GM12891 (cell line): ENCODE measurements at regions not wholly inside any gene's neighbourhood (a gene's known extent, or its start where the extent isn't known, plus 50 kb on each side); places are given as distances from the start of the nearest gene placed in this dataset.
A peak's percentile ranks its signal among the peaks of the same experiment; 100 is the strongest.
"Not testable (repeated sequence)": the region's sequence is repeated elsewhere in the genome, so short reads cannot be mapped to it uniquely, and the experiment has no call there.

ENCODE experiments used
- DNase-seq: peaks from one replicate; pipeline ENCODE4 v3.0.0; 2011; ENCODE audit warnings: low spot score; ENCODE audit not compliant: insufficient read length
- FAIRE-seq: peaks from 2 replicates; lab custom pipeline; 2011; peaks lifted over from hg19 to GRCh38; lab: Jason Lieb, UNC
- PAX5 ChIP-seq: IDR thresholded peaks from 2 replicates; pipeline ENCODE4 v1.6.1; 2011; ENCODE audit warnings: low read length, moderate library complexity, mild to moderate bottlenecking; ENCODE audit not compliant: insufficient read depth, severe bottlenecking
- POLR2A ChIP-seq: IDR thresholded peaks from 2 replicates; pipeline ENCODE4 v1.6.1; 2011; ENCODE audit warnings: low read depth, low read length, control low read depth
- POLR2AphosphoS5 ChIP-seq: IDR thresholded peaks from 2 replicates; pipeline ENCODE4 v1.6.1; 2011; ENCODE audit warnings: low read depth, low read length, control low read depth
- POU2F2 ChIP-seq: IDR thresholded peaks from 2 replicates; pipeline ENCODE4 v1.6.1; 2011; ENCODE audit warnings: low read depth, mild to moderate bottlenecking, control low read depth, low read length, moderate library complexity
- SPI1 ChIP-seq: IDR thresholded peaks from 2 replicates; pipeline ENCODE4 v1.6.1; 2011; ENCODE audit warnings: low read depth, low read length, control low read depth
- TAF1 ChIP-seq: IDR thresholded peaks from 2 replicates; pipeline ENCODE4 v1.6.1; 2011; ENCODE audit warnings: low read depth, low read length, control low read depth

DNA sequence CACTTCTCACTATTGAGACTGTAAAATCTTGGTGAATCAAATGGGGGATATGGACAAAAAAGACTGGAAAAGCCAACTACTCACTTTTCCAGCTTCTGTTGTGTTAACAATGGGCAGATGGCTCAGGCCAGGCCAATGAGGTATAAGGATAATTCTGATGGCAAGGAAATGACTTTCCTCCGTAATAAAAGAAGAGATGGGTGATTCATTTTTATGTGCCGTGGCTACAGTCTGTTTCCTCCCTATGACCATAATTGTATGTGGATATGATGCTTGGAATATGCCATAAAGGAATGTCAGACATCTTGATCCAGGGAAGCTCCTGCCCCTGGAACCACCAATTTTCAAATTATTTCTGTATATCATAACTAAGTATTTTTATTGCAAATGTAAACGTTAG lies 406.8 kb downstream of the CCDC85A start:
- FAIRE-seq (no peak), DNase-seq (no peak)
- TF ChIP-seq POLR2AphosphoS5 (no peak), POLR2A (no peak), POU2F2 (no peak), PAX5 (no peak), SPI1 (no peak), TAF1 (no peak)

DNA sequence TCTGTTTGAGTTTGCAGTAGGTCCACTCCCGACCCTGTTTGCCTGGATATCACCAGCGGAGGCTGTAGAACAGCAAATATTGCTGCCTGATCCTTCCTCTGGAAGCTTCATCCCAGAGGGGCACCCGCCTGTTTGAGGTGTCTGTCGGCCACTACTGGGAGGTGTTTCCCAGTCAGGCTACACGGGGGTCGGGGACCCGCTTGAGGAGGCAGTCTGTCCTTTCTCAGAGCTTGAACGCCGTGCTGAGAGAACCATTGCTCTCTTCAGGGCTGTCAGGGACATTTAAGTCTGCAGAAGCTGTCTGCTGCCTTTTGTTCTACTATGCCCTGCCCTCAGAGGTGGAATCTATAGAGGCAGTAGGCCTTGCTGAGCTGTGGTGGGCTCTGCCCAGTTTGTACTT lies 422.3 kb downstream of the CCDC85A start:
- FAIRE-seq, DNase-seq: not testable (repeated sequence)

DNA sequence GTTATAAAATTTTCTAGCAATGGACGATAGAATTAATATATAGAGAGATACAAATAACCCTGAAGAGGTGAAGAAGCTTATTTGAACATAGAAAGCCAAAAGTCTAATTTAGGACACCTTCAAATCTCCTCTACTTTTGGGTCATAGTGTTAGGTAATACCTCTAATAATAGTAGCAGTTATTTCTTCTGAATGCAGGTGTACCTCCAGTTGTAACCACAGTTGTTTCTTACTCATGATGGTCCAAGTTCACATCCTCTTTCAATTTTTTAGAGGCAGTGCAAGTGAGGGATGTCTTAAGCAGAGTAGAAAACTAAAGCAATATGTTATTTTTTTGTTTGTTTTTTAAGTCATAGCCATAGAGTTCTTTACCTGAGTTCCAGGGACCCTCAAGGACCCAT lies 429.5 kb downstream of the CCDC85A start:
- DNase-seq (no peak), FAIRE-seq (no peak)
- TF ChIP-seq POU2F2 (no peak), SPI1 (peak; percentile 65), POLR2AphosphoS5 (no peak)

DNA sequence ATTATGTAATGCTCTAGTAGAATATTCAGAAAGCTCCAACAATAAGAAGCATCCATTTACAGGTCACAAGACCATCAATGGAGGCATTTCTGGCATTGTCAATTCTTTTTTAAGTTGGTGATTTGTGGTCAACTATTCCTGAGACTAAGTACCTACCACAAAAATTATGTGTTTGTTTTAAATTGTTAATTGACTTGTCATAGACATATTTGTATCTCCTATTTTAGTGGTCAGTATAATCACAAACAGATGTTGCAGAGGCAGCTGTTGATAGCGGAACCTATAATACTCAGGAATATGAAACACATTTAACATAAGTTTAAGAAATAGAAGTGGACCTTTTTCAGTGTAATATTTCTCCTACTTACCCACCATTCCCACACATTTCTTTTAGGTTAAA lies 430.1 kb downstream of the CCDC85A start:
- FAIRE-seq, result no peak
- TF ChIP-seq TAF1 (no peak), POU2F2 (no peak), SPI1 (no peak), POLR2A (no peak), POLR2AphosphoS5 (no peak), PAX5 (no peak)
- no peak for DNase-seq

DNA sequence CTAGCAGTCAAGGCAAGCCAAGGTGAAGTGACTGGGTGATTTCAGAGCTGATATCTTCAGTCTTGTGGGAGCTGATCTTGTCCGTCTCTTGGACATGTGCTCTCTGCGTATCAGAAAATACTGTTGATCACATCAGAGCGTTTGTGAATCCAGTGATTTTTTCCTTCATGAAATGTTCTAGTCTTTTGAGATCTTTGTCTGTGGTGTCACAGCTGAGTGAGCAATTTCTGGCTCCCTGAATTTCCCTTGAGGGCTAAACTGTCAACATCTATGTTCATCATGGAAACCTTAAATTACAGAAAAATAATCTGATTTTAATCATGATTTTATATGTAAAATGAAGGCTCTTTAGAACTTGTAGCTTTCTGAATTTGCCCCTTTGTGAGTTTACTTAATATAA lies 432.0 kb downstream of the CCDC85A start:
- FAIRE-seq (no peak), DNase-seq (no peak)
- no peak for TF ChIP-seq POLR2A
- no peak for TF ChIP-seq TAF1
- no peak for TF ChIP-seq POLR2AphosphoS5
- TF ChIP-seq POU2F2, result no peak
- TF ChIP-seq SPI1, result no peak
- TF ChIP-seq PAX5, result no peak

DNA sequence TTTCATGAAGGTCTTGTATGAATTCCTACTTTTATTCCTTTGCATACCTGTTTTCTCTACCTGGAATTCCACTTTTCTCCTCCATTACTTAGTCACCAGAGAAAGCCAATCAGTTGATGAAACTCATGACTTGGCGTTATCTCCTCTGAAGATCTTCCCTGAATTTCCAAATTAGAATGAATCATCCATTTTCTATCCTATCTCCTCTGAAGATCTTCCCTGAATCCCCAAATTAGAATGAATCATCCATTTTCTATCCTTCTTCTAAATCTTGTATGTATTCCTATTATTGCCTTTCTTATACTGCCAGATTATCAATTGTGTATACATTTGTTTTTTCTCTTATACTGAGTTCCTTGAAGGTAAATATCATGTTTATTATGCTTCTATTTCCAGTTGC lies 440.4 kb downstream of the CCDC85A start:
- FAIRE-seq (no peak), DNase-seq (no peak)
- no peak for TF ChIP-seq POLR2A
- no peak for TF ChIP-seq TAF1
- TF ChIP-seq PAX5, result no peak
- no peak for TF ChIP-seq POU2F2
- TF ChIP-seq POLR2AphosphoS5, result no peak
- no peak for TF ChIP-seq SPI1

DNA sequence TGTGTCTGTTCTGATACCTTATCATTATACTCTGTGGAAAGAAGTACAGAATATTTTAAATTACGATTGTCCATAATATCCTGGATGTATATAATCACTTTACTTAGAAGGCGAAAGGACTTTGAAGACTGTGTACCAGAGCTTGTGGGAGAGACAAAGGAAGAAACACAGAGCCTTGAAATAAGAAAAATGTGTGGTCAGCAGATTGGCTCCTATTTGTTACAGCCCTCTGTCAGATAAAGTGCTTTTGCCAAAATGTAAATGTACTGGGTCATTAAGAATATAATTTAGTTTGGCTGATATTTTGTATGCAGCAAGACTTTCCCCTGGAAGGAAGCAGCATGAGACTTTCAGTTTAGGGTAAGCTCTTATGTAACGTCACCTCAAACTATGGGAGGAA lies 443.1 kb downstream of the CCDC85A start:
- DNase-seq (no peak), FAIRE-seq (no peak)
- no peak for TF ChIP-seq TAF1
- TF ChIP-seq POLR2AphosphoS5, result no peak
- no peak for TF ChIP-seq SPI1
- no peak for TF ChIP-seq POU2F2
- no peak for TF ChIP-seq PAX5
- TF ChIP-seq POLR2A, result no peak

DNA sequence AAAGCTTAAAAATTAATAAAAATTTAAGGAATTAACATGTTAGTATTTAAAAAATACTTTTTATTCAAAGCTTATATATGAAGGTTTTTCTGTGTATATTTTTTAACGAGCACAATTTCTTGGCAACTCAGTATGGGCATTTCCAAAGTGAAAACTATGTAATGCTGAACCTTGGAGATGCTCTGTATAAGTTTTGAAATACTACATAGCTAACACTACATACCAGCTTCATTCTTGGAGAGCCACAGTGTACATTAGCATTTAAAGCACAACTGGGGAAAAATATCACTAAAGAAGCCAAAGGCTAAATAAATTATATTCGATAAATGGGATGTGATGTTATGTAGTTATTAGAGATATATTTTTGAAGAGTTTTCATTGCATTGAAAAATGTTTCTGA lies 446.5 kb downstream of the CCDC85A start:
- TF ChIP-seq PAX5 (no peak), POLR2A (no peak), SPI1 (no peak), POU2F2 (no peak), POLR2AphosphoS5 (no peak)
- FAIRE-seq, result no peak
- DNase-seq, result no peak

DNA sequence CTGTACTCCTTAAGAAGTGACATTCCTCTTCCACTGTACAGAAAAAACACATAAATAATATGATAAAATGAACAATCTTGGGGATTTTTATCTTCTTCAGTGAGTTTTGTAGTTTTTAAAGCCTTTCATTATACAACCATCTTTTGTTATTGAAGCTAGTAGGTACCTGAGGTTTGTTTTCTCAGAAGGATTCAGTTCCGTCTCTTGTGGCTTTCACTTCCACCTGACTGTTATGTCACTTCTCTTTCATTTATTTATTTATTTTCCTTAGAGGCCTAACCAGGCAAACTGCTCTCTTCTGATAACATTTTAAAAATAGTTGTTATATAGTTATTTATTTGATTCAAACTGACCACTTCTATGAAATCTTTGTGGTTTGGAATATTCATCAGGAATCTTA lies 464.2 kb downstream of the CCDC85A start:
- DNase-seq, result no peak
- TF ChIP-seq SPI1 (peak; percentile 15; the same call in 1 of the 2 replicates), POLR2AphosphoS5 (no peak)
- FAIRE-seq, result no peak

DNA sequence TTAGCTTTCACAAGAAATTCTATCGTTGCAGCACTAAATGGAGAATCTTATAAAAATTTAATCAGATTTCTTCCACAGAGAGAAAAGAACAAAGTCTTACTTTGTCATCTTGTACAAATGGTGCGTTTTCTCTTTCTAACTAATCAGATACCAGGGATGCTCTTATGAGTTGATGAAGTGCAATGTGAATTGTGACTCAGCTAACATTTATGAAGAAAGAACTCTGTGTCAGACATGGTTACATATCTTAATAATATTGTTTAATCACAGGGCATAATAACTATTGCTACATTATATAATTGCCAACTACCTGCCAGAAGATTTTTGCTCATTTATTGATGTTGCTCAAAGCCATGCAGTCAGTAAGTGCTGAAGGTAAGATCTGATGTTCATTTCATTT lies 465.0 kb downstream of the CCDC85A start:
- TF ChIP-seq POU2F2 (no peak), TAF1 (no peak), PAX5 (no peak), POLR2AphosphoS5 (no peak), POLR2A (no peak), SPI1 (no peak)
- DNase-seq (no peak), FAIRE-seq (no peak)

DNA sequence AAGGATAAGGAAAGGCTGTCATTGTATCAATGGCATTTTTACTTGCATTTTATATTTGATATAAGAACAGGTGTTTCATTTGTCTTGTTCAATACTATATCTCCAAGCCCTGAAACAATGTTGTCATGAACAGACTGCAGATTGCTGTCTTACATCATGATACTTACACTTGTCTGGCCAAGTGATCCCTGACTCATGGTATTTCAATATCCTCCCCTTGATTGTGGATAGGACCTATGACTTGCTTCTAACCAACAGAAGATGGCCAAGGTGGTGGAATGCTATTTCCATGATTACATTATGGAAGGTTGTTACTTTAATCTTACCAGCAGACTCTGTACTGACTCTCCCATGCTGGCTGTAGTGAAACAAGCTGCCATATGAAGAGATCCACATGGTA lies 471.1 kb downstream of the CCDC85A start:
- FAIRE-seq (no peak), DNase-seq (no peak)
- TF ChIP-seq TAF1, result no peak
- no peak for TF ChIP-seq POU2F2
- no peak for TF ChIP-seq POLR2AphosphoS5
- no peak for TF ChIP-seq POLR2A
- no peak for TF ChIP-seq SPI1
- no peak for TF ChIP-seq PAX5
